HL-60 (cell line): ENCODE measurements at regions not wholly inside any gene's neighbourhood (a gene's known extent, or its start where the extent isn't known, plus 50 kb on each side); places are given as distances from the start of the nearest gene placed in this dataset.

Experiments
- CTCF ChIP-seq: IDR thresholded peaks from one replicate; pipeline ENCODE4 v1.5.1; 2011; ENCODE audit warnings: low read length, control low read depth, inconsistent platforms; ENCODE audit not compliant: insufficient read depth
- GABPA ChIP-seq: IDR thresholded peaks from 2 replicates; pipeline ENCODE4 v1.6.1; 2012; ENCODE audit warnings: low read depth
- POLR2AphosphoS5 ChIP-seq: IDR thresholded peaks from 2 replicates; pipeline ENCODE4 v1.6.1; 2012; ENCODE audit warnings: low read depth
- REST ChIP-seq: IDR thresholded peaks from 2 replicates; pipeline ENCODE4 v1.6.1; 2012; ENCODE audit warnings: low read depth; ENCODE audit not compliant: insufficient replicate concordance

- no peak for TF ChIP-seq POLR2AphosphoS5
- TF ChIP-seq CTCF, result no peak
- TF ChIP-seq REST, result no peak
- no peak for TF ChIP-seq GABPA
Observed at GRCh38 chr20:56155625-56156024, 92.9 kb upstream of the MC3R start.
